ENCODE measurements at regions not wholly inside any gene's neighbourhood (a gene's known extent, or its start where the extent isn't known, plus 50 kb on each side); places are given as distances from the start of the nearest gene placed in this dataset.

GRCh38 chr14:49019467-49020115 is 566.6 kb downstream of the RPS29 start:
- Histone ChIP-seq H3K4me3 (ENCODE audit: low read depth in 2 of 2, low read length in 1 of 2) (no peak overlapping the region), H3K27ac (ENCODE audit: low read depth in 2 of 2, low read length in 1 of 2) (no peak overlapping the region), H3K9me3 (no peaks in the 10 kb centered on the region), H3F3A (replicated peaks; ENCODE audit: insufficient read depth) (no peaks in the 10 kb centered on the region), H3K27me3 (ENCODE audit: insufficient read depth) (no peaks in the 10 kb centered on the region), H3K4me2 (no peak overlapping the region), H4K20me1 (ENCODE audit: insufficient read depth) (no peaks in the 10 kb centered on the region), H3K36me3 (replicated peaks in 1 of 2; ENCODE audit: control insufficient read depth in 1 of 2, insufficient read depth in 2 of 2, low read length in 1 of 2) (no peaks in the 10 kb centered on the region), H3K4me1 (ENCODE audit: control insufficient read depth in 1 of 2, insufficient read depth in 2 of 2, low read depth in 1 of 2, low read length in 1 of 2) (no peaks in the 10 kb centered on the region), H3K79me2 (ENCODE audit: insufficient read depth) (no peaks in the 10 kb centered on the region), H3K9me2 (no peaks in the 10 kb centered on the region), H2AFZ (ENCODE audit: low read depth) (no peak overlapping the region), H3K9ac (no peak overlapping the region)
- no peak for DNase-seq
- ChIA-PET POLR2A (no interaction called here), CTCF (interaction anchor here (0.6 kb wide), 1 partner anchor 121 kb away, joined by 3 read pairs; no protein-coding TSS in a partner anchor)
- WGBS (ENCODE audit: low lambda C conversion rate), result 43% methylated on average over 1 of the region's 1 CpG
- TF ChIP-seq REST (IDR thresholded peaks at IDR 0.05; ENCODE audit: low read depth, low read length), result no peak
- TF ChIP-seq TAF1 (IDR thresholded peaks at IDR 0.05; ENCODE audit: borderline replicate concordance, low read depth, low read length), result no peak
- TF ChIP-seq EZH2phosphoT487 (IDR thresholded peaks at IDR 0.05; ENCODE audit: borderline replicate concordance, low read depth), result no peak
- no peak for TF ChIP-seq USF2 (IDR thresholded peaks at IDR 0.05; ENCODE audit: borderline replicate concordance, low read depth, low read length)
- no peak for TF ChIP-seq TCF12 (IDR thresholded peaks at IDR 0.05)
- no peak for TF ChIP-seq CHD2 (IDR thresholded peaks at IDR 0.05; ENCODE audit: low read length, partially characterized antibody)
- no peak for TF ChIP-seq MEF2A (IDR thresholded peaks at IDR 0.05; ENCODE audit: borderline replicate concordance, low read depth)
- no peak for TF ChIP-seq FOXJ3 (CRISPR knock-in tag; IDR thresholded peaks at IDR 0.05)
- no peak for TF ChIP-seq SMC3 (IDR thresholded peaks at IDR 0.05; ENCODE audit: low read depth, low read length)
- no peak for TF ChIP-seq POLR2AphosphoS5 (IDR thresholded peaks at IDR 0.05; ENCODE audit: low read depth, low read length)
- no peak for TF ChIP-seq IRF3 (IDR thresholded peaks at IDR 0.05; ENCODE audit: low read depth, low read length)
- no peak for TF ChIP-seq RAD21 (IDR thresholded peaks at IDR 0.05; ENCODE audit: low read length)

Data from SK-N-SH (cell line).